A549 (cell line): ENCODE measurements at regions not wholly inside any gene's neighbourhood (a gene's known extent, or its start where the extent isn't known, plus 50 kb on each side); places are given as distances from the start of the nearest gene placed in this dataset.

Experiments used
- EP300 ChIP-seq, 2 experiments: fragments of >200 bp; sonication (Bioruptor Twin); formaldehyde crosslinking; IDR thresholded peaks; 2 replicates in 1 of 2; 3 replicates in 1 of 2; pipeline ENCODE4 v1.6.1; 2016 to 2017
- ESRRA ChIP-seq: fragments of 150-350 bp; IDR thresholded peaks from 2 replicates; pipeline ENCODE4 v1.6.1; 2014; ENCODE audit warnings: mild to moderate bottlenecking, low read length, borderline replicate concordance
- FOSB ChIP-seq: fragments of 250-450 bp; sonication (Bioruptor Pico); IDR thresholded peaks from 2 replicates; pipeline ENCODE4 v1.5.0; 2020; ENCODE audit warnings: mild to moderate bottlenecking, moderate library complexity
- JUN ChIP-seq, 2 experiments: fragments of >200 bp; sonication (Bioruptor Twin); formaldehyde crosslinking; IDR thresholded peaks; 2 replicates in 1 of 2; 3 replicates in 1 of 2; pipeline ENCODE4 v1.6.1; 2016 to 2017
- POLR2A ChIP-seq: IDR thresholded peaks from 2 replicates; pipeline ENCODE4 v1.6.1; 2012; ENCODE audit warnings: mild to moderate bottlenecking, low read length
- RCOR1 ChIP-seq: fragments of 150-350 bp; IDR thresholded peaks from 2 replicates; pipeline ENCODE4 v1.6.1; 2014; ENCODE audit warnings: antibody characterized with exemption, low read length, low read depth
- TFCP2L1 ChIP-seq: fragments of 250-450 bp; sonication (Bioruptor Pico); IDR thresholded peaks from 2 replicates; pipeline ENCODE4 v1.5.0; 2021; ENCODE audit warnings: mild to moderate bottlenecking
- ZFP36 ChIP-seq: fragments of 450-650 bp; IDR thresholded peaks from 2 replicates; pipeline ENCODE4 v1.6.1; 2014; ENCODE audit warnings: borderline replicate concordance; ENCODE audit not compliant: partially characterized antibody
- TF ChIP-seq, protein P1 (sequence below): fragments of >200 bp; sonication (Bioruptor Twin); formaldehyde crosslinking; IDR thresholded peaks from 3 replicates; pipeline ENCODE4 v1.5.1; 2016
- TF ChIP-seq, protein P2 (sequence below): fragments of 450-650 bp; IDR thresholded peaks from 2 replicates; pipeline ENCODE4 v1.6.1; 2014; ENCODE audit warnings: antibody characterized with exemption
- TF ChIP-seq, protein P3 (sequence below): IDR thresholded peaks from 2 replicates; pipeline ENCODE4 v1.6.1; 2012

DNA sequence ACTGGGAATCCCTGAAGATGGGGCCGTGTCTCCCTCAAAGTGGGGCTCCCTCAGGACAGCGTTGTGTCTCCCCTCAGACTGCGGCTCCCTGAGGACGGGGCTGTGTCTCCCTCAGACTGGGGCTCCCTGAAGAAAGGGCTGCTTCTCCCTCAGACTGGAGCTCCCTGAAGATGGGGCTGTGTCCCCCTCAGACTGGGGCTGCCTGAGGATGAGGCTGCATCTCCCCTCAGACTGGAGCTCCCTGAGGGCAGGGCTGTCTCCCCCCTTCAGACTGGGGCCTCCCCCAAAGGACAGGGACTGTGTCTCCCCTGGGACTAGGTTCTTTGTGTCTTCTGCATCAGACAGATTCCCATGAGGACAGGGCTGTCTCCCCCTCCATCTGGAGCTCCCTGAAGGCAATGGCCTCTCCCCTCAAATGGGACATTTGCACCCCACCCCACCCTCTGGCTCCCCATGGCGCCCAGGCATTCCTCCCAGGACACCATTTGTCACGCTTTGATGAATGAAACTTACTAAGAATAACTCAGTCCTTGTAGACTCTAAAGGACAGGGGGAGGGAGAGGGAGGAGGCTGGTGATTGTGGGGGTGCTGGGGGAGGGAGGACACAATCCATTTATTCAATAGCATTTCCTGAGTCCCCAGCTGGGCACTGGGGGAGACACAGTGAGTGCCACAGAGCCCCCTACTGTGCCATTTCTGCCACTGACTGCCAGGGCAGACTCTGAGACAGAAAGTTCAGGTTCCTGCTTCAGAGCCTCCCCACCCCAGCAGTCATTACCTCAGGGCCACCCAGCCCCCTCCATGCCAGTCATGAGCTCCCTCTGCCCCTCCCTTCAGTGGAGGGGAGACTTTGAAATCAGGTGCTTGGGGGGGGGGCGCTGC lies 122.4 kb downstream of the MRPL14 start:
- TF ChIP-seq, protein P1, sequence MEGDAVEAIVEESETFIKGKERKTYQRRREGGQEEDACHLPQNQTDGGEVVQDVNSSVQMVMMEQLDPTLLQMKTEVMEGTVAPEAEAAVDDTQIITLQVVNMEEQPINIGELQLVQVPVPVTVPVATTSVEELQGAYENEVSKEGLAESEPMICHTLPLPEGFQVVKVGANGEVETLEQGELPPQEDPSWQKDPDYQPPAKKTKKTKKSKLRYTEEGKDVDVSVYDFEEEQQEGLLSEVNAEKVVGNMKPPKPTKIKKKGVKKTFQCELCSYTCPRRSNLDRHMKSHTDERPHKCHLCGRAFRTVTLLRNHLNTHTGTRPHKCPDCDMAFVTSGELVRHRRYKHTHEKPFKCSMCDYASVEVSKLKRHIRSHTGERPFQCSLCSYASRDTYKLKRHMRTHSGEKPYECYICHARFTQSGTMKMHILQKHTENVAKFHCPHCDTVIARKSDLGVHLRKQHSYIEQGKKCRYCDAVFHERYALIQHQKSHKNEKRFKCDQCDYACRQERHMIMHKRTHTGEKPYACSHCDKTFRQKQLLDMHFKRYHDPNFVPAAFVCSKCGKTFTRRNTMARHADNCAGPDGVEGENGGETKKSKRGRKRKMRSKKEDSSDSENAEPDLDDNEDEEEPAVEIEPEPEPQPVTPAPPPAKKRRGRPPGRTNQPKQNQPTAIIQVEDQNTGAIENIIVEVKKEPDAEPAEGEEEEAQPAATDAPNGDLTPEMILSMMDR = peak; percentile 33; the same call in 2 of the 3 replicates
- no peak; a peak in 1 of 5 replicates for TF ChIP-seq JUN (IDR thresholded peaks at IDR 0.05)
- no peak for TF ChIP-seq TFCP2L1
- TF ChIP-seq ESRRA = no peak
- no peak for TF ChIP-seq FOSB (CRISPR knock-in tag)
- TF ChIP-seq ZFP36 = no peak
- TF ChIP-seq, protein P2, sequence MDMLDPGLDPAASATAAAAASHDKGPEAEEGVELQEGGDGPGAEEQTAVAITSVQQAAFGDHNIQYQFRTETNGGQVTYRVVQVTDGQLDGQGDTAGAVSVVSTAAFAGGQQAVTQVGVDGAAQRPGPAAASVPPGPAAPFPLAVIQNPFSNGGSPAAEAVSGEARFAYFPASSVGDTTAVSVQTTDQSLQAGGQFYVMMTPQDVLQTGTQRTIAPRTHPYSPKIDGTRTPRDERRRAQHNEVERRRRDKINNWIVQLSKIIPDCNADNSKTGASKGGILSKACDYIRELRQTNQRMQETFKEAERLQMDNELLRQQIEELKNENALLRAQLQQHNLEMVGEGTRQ = no peak
- TF ChIP-seq POLR2A = no peak
- TF ChIP-seq RCOR1 = no peak
- TF ChIP-seq EP300 (IDR thresholded peaks at IDR 0.05) = no peak
- TF ChIP-seq, protein P3, sequence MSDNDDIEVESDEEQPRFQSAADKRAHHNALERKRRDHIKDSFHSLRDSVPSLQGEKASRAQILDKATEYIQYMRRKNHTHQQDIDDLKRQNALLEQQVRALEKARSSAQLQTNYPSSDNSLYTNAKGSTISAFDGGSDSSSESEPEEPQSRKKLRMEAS = no peak
